NCI-H524 (cell line): ENCODE measurements at regions not wholly inside any gene's neighbourhood (a gene's known extent, or its start where the extent isn't known, plus 50 kb on each side); places are given as distances from the start of the nearest gene placed in this dataset.
A peak's percentile ranks its signal among the peaks of the same experiment; 100 is the strongest.

Experiments used
- DNase-seq, 2 experiments: peaks; one replicate each; lab custom pipeline; 2025; lab: John Stamatoyannopoulos, UW

DNA sequence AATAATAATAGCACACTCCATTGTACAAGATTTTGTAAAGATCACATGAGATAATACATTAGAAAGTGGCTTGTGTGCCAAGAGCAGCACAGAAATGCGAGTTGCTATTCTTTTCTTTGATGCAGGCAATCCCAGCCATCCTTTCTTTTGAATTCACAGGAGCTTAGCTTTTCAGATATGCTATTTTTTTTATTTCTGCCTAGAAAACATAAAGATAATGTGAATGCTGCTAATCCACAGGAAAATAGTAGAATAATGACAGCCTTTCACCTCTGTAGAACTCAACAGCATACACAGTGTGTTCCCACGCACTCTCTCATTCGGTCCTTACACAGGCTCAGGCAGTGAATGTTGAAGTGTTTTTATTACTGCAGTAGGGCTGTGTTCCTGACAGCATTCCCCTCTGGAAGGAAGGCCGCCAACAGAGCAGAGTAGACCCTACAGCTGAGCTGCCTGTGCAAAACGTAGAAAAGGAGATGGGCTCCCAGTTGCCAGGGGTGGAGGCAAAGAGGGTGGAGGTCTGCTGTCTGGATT, 138.8 kb upstream of the TAPT1 start:
- no peak for DNase-seq

DNA sequence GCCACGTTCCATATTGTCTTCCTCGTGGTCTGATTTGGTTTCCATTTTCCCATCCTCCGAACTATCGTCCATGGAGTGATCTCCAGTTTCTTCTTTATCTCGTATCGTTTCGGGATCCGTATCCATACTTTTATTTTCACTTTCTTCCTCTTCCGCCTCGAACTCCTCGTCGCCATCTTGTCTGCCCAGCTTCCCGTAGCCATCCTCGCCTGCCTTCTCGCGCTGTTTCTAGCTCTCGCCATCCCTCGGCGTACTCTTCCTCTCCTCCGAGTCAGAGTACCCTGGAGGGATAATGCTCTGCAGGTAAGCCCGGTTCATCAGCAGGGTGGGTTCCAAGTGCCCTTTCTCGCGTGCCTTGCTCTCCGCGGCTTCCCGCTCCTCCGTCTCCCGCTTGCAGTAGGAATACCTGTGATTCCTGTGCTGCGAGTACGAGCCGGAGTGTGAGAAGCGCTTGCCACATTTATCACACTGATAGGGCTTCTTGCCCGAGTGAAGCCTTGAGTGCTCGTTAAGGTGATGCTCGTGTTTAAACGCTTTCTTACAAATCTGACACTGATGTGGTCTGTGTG, 134.5 kb upstream of the TAPT1 start:
- DNase-seq = no peak

DNA sequence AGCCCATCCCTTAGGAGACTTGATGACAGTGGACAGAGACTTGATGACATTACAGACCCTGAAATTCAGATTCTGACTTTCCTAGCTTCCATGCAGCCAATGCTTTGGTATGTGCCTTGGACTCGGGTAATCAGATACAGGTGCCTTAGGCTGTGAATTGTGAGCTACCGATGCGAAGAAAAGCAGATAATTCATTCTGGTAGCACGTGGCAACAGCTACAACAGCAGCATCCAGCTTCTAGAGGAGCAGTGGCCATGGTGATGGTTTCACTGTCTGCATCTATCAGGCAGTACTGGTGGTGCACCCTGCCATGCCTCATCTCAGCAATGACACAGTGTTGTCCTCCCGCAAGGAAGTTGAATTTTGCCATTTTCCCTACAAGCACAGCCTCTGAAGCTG, 126.9 kb upstream of the TAPT1 start:
- no peak for DNase-seq

GRCh38 chr4:16351161-16351560, 124.9 kb upstream of the TAPT1 start:
- peak in 1 of 2 experiments; percentile 74 for DNase-seq

DNA sequence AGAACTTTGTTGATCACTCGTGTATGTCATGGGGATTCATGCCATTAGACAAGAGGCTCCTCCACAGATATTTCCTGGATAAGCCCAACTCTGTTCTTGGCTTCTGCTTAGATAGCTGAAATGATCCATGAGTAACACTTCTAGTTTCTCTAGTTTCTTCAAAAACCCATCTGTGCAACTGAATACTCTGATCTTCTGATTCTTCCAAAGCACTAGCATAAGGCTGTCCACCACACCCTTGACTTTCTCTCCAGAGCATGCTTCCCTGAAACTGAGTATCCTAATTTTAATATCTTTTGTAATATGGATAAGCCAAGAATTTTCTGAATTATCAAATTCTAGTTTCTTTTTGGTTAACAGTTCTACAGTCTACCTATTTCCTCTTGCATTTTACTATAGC, 118.6 kb upstream of the TAPT1 start:
- DNase-seq = no peak

DNA sequence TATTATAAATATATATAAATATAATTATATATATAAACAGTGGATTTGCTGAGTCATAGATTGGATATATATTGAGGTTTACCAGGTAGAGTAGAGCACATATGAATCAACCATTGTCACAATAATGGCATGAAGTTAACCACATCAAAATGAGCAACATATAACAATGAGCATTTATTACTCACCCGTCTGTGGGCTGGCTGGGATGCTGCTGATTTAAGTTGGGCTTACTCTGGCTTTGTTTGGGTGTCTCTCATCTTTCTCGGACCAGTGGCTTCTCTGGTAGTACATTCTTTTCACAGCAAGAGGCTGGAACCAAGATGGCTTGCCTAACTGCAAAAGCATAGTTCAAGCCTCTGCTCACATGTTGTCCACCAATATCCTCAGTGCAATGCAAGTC, 111.7 kb upstream of the TAPT1 start:
- no peak for DNase-seq

DNA sequence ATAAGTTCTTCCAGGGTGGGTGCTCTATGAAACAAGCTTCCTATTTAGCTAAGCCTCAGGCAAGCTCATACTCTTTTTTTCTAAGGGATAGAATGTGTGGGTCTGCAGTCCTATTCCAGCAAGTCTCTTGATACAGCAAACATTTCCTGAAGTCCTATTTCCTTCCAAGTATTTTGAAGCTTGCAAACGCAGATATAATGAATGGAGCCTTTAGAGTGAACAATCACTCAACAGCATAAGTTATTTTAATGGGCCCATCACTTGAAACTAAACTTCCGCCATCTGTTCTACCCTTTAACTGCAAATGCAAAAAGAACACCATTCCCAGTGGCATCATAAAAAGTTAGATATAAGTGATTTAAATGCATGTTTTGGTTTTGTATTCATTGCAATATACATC, 108.3 kb upstream of the TAPT1 start:
- peak in 1 of 2 experiments; percentile 29 for DNase-seq

DNA sequence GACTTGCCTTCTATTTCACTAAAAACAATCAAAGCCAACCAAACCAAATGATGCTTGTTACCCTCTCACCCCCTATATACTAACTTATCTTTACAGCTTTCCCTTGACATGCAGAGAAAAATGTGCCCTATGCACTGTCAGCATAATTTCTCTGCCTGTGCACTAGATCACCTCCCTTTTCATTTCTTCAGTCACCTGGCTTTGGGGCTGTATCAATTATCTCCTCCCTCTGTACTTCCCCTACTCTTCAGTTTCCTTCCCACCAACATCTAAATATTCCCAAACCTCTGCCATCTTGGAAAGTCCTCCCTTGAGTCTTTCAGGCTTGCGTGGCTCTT, 103.5 kb upstream of the TAPT1 start:
- DNase-seq = no peak

GRCh38 chr4:16329125-16329796, 103.0 kb upstream of the TAPT1 start:
- no peak for DNase-seq

DNA sequence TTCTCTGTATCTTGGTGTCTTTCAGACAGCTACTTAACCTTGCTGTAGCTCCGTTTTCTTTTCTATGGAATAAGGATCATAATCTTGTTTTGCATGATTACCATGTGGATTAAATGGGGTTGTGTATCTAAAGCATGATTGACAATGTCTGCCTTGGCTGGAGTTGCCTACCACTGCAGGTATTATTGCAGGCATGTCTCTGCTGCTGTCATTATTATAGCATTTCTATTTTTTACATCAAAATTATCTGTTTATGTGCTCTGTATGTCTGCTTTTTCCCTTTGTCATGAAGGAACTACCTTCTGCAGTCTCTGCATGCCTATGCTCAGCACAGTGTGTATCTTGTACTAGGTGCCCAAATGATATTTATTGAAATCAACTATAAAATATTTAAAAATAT, 95.9 kb upstream of the TAPT1 start:
- no peak for DNase-seq

DNA sequence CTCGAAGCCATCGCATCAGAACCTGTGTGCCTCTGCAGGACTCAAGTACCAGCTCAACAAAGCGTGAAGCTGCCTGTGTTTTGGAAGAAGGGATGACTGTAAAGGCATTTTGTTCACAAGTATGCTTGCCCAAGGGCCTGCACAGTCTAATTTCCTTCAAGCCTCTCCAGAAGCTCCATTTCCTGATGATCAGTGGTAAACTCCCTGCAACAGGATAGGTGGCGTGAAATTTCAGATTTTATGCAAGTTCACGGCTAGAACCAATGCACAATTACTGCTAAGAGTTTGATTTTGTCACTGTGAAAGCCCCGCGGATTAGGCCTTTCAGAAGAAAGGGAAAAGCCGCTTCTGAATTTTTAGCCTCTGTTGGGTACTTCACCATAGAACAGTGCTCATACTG, 89.2 kb upstream of the TAPT1 start:
- no peak for DNase-seq

DNA sequence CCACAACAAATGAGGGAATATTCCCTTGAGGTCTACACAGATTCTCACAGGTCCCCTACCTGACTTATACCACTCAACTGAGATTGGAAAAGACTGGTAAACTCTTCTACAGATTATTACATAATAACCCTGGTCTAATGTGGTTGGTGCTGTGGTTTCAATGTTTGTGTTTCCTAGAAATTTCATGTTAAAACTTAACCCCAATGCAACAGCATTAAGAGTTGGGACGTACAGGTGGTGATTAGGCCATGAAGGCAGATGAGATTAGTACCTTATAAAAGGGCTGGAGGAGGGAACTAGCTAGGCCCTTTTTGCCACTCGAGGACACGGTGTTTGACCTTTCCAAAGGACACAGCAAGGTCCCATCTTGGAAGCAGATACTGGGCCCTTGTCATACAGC, 84.3 kb upstream of the TAPT1 start:
- no peak for DNase-seq

GRCh38 chr4:16302648-16303047, 76.4 kb upstream of the TAPT1 start:
- no peak for DNase-seq

GRCh38 chr4:16297003-16297402, 70.7 kb upstream of the TAPT1 start:
- no peak for DNase-seq

DNA sequence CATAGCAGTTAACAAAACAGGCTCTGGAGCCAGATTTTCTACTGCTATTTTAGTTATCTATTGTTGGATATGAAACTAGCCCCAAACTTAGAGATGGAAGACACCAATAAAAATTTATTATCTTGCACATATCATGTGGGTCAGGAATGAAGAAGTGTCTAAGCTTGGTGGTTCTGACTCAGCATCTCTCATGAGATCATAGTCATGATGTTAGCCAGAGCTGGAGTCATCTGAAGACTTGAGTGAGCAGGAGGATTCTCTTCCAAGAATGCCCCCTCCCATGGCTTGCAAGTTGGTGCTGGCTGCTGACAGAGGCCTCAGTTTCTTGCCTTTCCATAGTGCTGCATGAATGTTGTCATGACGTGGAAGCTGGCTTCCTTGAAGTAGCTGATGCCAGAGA, 68.2 kb upstream of the TAPT1 start:
- no peak for DNase-seq

- no peak for DNase-seq
These were observed 67.1 kb upstream of the TAPT1 start for GRCh38 chr4:16293210-16293838.

DNA sequence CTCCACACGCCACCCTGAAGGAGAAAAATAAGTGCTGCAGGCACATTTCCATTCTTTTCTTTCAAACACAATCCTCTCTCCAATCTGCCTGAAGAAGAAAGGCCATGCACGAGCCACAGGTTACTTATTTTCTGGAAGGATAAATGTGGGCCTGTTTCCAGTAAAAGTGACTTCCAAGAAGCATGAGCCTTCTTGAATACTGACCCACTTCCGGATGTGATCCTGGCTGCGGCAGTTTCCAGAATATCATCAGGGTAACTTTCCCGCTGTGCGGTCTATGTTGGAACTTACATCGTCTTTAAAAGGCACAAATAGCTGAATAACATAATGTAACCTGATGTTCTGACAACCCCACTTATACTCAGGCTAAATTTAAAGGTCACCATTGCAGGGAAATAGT, 66.3 kb upstream of the TAPT1 start:
- no peak for DNase-seq

GRCh38 chr4:16290681-16291420, 64.6 kb upstream of the TAPT1 start:
- DNase-seq = no peak

- DNase-seq = peak; percentile 2 to 55
These were observed 63.8 kb upstream of the TAPT1 start for GRCh38 chr4:16289897-16290554.

DNA sequence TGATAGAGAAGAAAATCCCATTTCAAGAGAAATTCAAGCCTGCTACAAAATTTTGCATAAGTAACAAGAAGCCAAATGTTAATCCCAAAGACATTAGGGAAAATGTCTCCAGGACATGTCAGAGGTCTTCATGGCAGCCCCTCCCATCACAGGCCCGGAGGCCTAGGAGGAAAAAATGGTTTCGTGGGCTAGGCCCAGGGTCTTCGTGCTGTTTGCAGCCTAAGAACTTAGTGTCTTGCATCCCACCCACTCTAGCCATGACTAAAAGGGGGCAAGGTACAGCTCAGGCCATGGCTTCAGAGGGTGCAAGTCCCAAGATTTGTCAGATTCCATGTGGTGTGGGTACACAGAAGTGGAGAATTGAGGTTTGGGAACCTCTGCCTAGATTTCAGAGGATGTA, 57.8 kb upstream of the TAPT1 start:
- no peak for DNase-seq

- DNase-seq = peak in 1 of 2 experiments; percentile 5
These were observed 51.9 kb upstream of the TAPT1 start for GRCh38 chr4:16278178-16278577.
